IMR-90 (cell line): ENCODE measurements at regions not wholly inside any gene's neighbourhood (a gene's known extent, or its start where the extent isn't known, plus 50 kb on each side); places are given as distances from the start of the nearest gene placed in this dataset.

Source experiments
- ATAC-seq: fragments of 200-7000 bp; cut with Tn5 transposase; 2 replicates; pipeline ENCODE4 v1.9.1; 2020; ENCODE audit warnings: low read depth, mild to moderate bottlenecking, moderate library complexity
- BruUV-seq: library from RNA; stranded (reverse); fragments of 400-500 nt; replicated peaks from 2 replicates; lab custom pipeline; 2021; lab: Mats Ljungman, UMichigan
- CTCF ChIA-PET: fragments of 300-600 bp; formaldehyde crosslinking; extraction: SDS; loops from one replicate; lab custom pipeline; 2021; ENCODE audit warnings: antibody characterized with exemption; lab: Yijun Ruan, JAX
- POLR2A ChIA-PET: fragments of 300-600 bp; sonication (Branson Sonifier 250); formaldehyde crosslinking; loops from one replicate; lab custom pipeline; 2022; ENCODE audit warnings: antibody characterized with exemption; ENCODE audit not compliant: unreplicated experiment; lab: Charles Lee
- DNase-seq: peaks from one replicate; pipeline ENCODE4 v3.0.0; 2013
- H2AFZ ChIP-seq: replicated peaks from 2 replicates; pipeline ENCODE3; 2013; ENCODE audit warnings: low read length, mild to moderate bottlenecking; ENCODE audit not compliant: poor library complexity
- H2AK5ac ChIP-seq: 2 replicates; pipeline ENCODE4 v1.6.1; 2013; ENCODE audit warnings: low read depth, low read length, inconsistent platforms
- H2AK9ac ChIP-seq: replicated peaks from 2 replicates; pipeline ENCODE3; 2013; ENCODE audit warnings: mild to moderate bottlenecking, low read depth, low read length, moderate library complexity; ENCODE audit not compliant: poor library complexity
- H2BK120ac ChIP-seq: 2 replicates; pipeline ENCODE4 v1.6.1; 2013; ENCODE audit warnings: low read depth, low read length, inconsistent platforms
- H2BK15ac ChIP-seq: 3 replicates; pipeline ENCODE4 v1.6.1; 2013; ENCODE audit warnings: low read depth, low read length, inconsistent platforms
- H2BK20ac ChIP-seq: 2 replicates; pipeline ENCODE4 v1.6.1; 2013; ENCODE audit warnings: low read depth, mild to moderate bottlenecking, inconsistent platforms, low read length, moderate library complexity
- H2BK5ac ChIP-seq: 2 replicates; pipeline ENCODE4 v1.6.1; 2013; ENCODE audit warnings: mild to moderate bottlenecking, low read depth, low read length, inconsistent platforms; ENCODE audit not compliant: poor library complexity, severe bottlenecking
- H3K14ac ChIP-seq: replicated peaks from 2 replicates; pipeline ENCODE4 v1.6.1; 2013; ENCODE audit warnings: low read depth, low read length, inconsistent platforms
- H3K18ac ChIP-seq: 2 replicates; pipeline ENCODE4 v1.6.1; 2013; ENCODE audit warnings: low read depth, low read length, control low read depth
- H3K23ac ChIP-seq: 2 replicates; pipeline ENCODE4 v1.6.1; 2013; ENCODE audit warnings: low read depth, low read length, inconsistent platforms
- H3K27ac ChIP-seq: 2 replicates; pipeline ENCODE4 v1.5.1; 2013; ENCODE audit warnings: mild to moderate bottlenecking, control low read depth, low read length; ENCODE audit not compliant: insufficient read depth
- H3K27me3 ChIP-seq: 2 replicates; pipeline ENCODE4 v1.6.1; 2013; ENCODE audit warnings: low read length; ENCODE audit not compliant: control insufficient read depth, insufficient read depth
- H3K36me3 ChIP-seq: 2 replicates; pipeline ENCODE4 v1.6.1; 2013; ENCODE audit warnings: low read length, mixed read lengths; ENCODE audit not compliant: control insufficient read depth, insufficient read depth
- H3K4ac ChIP-seq: 2 replicates; pipeline ENCODE4 v1.6.1; 2013; ENCODE audit warnings: low read depth, low read length, inconsistent platforms
- H3K4me1 ChIP-seq: 2 replicates; pipeline ENCODE4 v1.6.1; 2013; ENCODE audit warnings: low read length, mixed read lengths; ENCODE audit not compliant: control insufficient read depth, insufficient read depth
- H3K4me2 ChIP-seq: 2 replicates; pipeline ENCODE4 v1.6.1; 2013; ENCODE audit warnings: low read depth, mild to moderate bottlenecking, control low read depth, low read length, moderate library complexity
- H3K4me3 ChIP-seq: 2 replicates; pipeline ENCODE4 v1.5.1; 2013; ENCODE audit warnings: low read depth, mild to moderate bottlenecking, control low read depth, low read length, moderate library complexity; ENCODE audit not compliant: insufficient read depth
- H3K56ac ChIP-seq: 2 replicates; pipeline ENCODE4 v1.6.1; 2013; ENCODE audit warnings: low read length, inconsistent platforms; ENCODE audit not compliant: insufficient read depth; ENCODE audit errors: extremely low read depth
- H3K79me1 ChIP-seq, 2 experiments: 2 replicates each; pipeline ENCODE4 v1.6.1; 2013; ENCODE audit warnings: low read length in 2 of 2, inconsistent platforms in 1 of 2, low read depth in 1 of 2
- H3K9ac ChIP-seq: 2 replicates; pipeline ENCODE4 v1.6.1; 2013; ENCODE audit warnings: low read depth, low read length, control low read depth
- H3K9me1 ChIP-seq: 2 replicates; pipeline ENCODE4 v1.6.1; 2013; ENCODE audit warnings: low read length, inconsistent platforms; ENCODE audit not compliant: insufficient read depth
- H3K9me3 ChIP-seq: 2 replicates; pipeline ENCODE4 v1.6.1; 2013; ENCODE audit warnings: low read length; ENCODE audit not compliant: control insufficient read depth, insufficient read depth
- H4K20me1 ChIP-seq: 2 replicates; pipeline ENCODE4 v1.6.1; 2013; ENCODE audit warnings: low read length, inconsistent platforms; ENCODE audit not compliant: insufficient read depth
- H4K5ac ChIP-seq: 2 replicates; pipeline ENCODE4 v1.6.1; 2013; ENCODE audit warnings: mild to moderate bottlenecking, low read depth, low read length, control low read depth
- H4K8ac ChIP-seq, 2 experiments: 2 replicates each; pipeline ENCODE4 v1.6.1; 2013; ENCODE audit warnings: low read depth in 2 of 2, low read length in 2 of 2, control low read depth in 1 of 2, inconsistent platforms in 1 of 2
- H4K91ac ChIP-seq: 2 replicates; pipeline ENCODE4 v1.6.1; 2013; ENCODE audit warnings: low read depth, low read length, inconsistent platforms; ENCODE audit not compliant: insufficient read depth
- BHLHE40 ChIP-seq: fragments of 150-350 bp; IDR thresholded peaks from 2 replicates; pipeline ENCODE4 v1.6.1; 2016; ENCODE audit warnings: mild to moderate bottlenecking, low read depth, low read length
- CEBPB ChIP-seq: IDR thresholded peaks from 2 replicates; pipeline ENCODE4 v1.6.1; 2012; ENCODE audit warnings: low read depth, low read length, improper control_type of control experiment
- CHD1 ChIP-seq: IDR thresholded peaks from 2 replicates; pipeline ENCODE4 v1.6.1; 2012; ENCODE audit warnings: low read depth, low read length, improper control_type of control experiment
- FOS ChIP-seq: fragments of 150-350 bp; IDR thresholded peaks from 2 replicates; pipeline ENCODE4 v1.6.1; 2016; ENCODE audit warnings: low read depth, low read length
- MAZ ChIP-seq: IDR thresholded peaks from 2 replicates; pipeline ENCODE4 v1.6.1; 2012; ENCODE audit warnings: low read depth, mild to moderate bottlenecking, low read length, improper control_type of control experiment, moderate library complexity, borderline replicate concordance
- NFE2L2 ChIP-seq: fragments of 150-350 bp; IDR thresholded peaks from 2 replicates; pipeline ENCODE4 v1.6.1; 2016; ENCODE audit warnings: low read depth, mild to moderate bottlenecking, low read length
- POLR2A ChIP-seq: IDR thresholded peaks from 2 replicates; pipeline ENCODE4 v1.6.1; 2012; ENCODE audit warnings: mild to moderate bottlenecking, low read depth, low read length
- RAD21 ChIP-seq: IDR thresholded peaks from 2 replicates; pipeline ENCODE4 v1.6.1; 2012; ENCODE audit warnings: low read length, improper control_type of control experiment
- RCOR1 ChIP-seq: IDR thresholded peaks from 2 replicates; pipeline ENCODE4 v1.6.1; 2012; ENCODE audit warnings: mild to moderate bottlenecking, low read length, improper control_type of control experiment; ENCODE audit not compliant: insufficient replicate concordance
- RFX5 ChIP-seq: IDR thresholded peaks from 2 replicates; pipeline ENCODE4 v1.8.0; 2012; ENCODE audit warnings: low read depth, mild to moderate bottlenecking, low read length, moderate library complexity
- SMC3 ChIP-seq: fragments of 150-350 bp; IDR thresholded peaks from 2 replicates; pipeline ENCODE4 v1.6.1; 2016; ENCODE audit warnings: low read depth, mild to moderate bottlenecking, antibody characterized with exemption, low read length, moderate library complexity
- WGBS, 2 experiments: methylation state at CpG; one replicate each; pipeline versions ENCODE4 v1.1.5 to v1.1.7; 2013; ENCODE audit warnings: missing lambda C conversion rate in 2 of 2; ENCODE audit not compliant: insufficient read length in 1 of 2; ENCODE audit errors: extremely low coverage in 2 of 2; 5-methylcytosine and 5-hydroxymethylcytosine counted together
- dilution Hi-C: fragments of 300-500 bp; cut with HindIII; formaldehyde crosslinking; loops from one replicate; pipeline ENCODE4 v1.14.3; 2018; ENCODE audit warnings: low sequenced_read_pairs; ENCODE audit not compliant: unreplicated experiment
- in situ Hi-C: fragments of 300-500 bp; cut with MboI; formaldehyde crosslinking; loops from 3 replicates; pipeline ENCODE4 v1.14.3; 2019; ENCODE audit warnings: low sequenced_read_pairs, inconsistent platforms, mixed read lengths
- intact Hi-C: fragments of 100-400 bp; cut with micrococcal nuclease; formaldehyde crosslinking; loops from 2 replicates; pipeline ENCODE4 v1.10.0; 2022
- TF ChIP-seq, protein P1 (sequence below): fragments of 150-350 bp; IDR thresholded peaks from 2 replicates; pipeline ENCODE4 v1.6.1; 2017; ENCODE audit warnings: mild to moderate bottlenecking, antibody characterized with exemption, low read length, low read depth
- TF ChIP-seq, protein P2 (sequence below): conservative IDR thresholded peaks from 2 replicates; pipeline ENCODE4 v1.5.1; 2012; ENCODE audit warnings: mild to moderate bottlenecking, low read depth, low read length, improper control_type of control experiment
- TF ChIP-seq, protein P3 (sequence below): fragments of 150-350 bp; IDR thresholded peaks from 2 replicates; pipeline ENCODE4 v1.6.1; 2016; ENCODE audit warnings: low read depth, mild to moderate bottlenecking, low read length, moderate library complexity, borderline replicate concordance

DNA sequence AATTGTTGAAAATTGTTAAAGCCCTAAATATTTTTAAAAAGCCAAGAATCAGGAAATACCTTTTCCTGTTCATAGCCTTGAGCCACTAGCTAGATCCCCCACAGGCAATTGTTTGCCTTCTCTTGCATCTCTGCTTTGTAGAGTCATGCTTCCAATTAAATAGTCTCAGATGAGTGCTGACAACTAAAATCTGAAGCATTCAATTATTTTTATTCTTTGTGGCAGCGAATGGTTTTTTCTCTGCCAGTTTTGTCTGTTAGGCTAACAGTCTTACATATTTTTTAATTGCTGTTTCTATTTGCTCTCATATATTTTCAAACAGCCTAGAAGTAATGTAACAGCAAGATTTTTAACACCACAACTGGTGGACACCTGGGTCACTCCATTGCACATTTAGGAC, 277.1 kb upstream of the GBE1 start:
- in situ Hi-C loops: no loop called here

More for the DNA sequence above, 277.1 kb upstream of the GBE1 start:
- BruUV-seq: no TSS peak
- no peaks in the 10 kb centered on the region for H3K36me3 ChIP-seq
- H3K18ac ChIP-seq: no peak overlapping the region
- H4K8ac ChIP-seq: no peak overlapping the region
- no peaks in the 10 kb centered on the region for H3K9me3 ChIP-seq
- dilution Hi-C loops (no loop called here), intact Hi-C loops (no loop called here)
- H2BK20ac ChIP-seq: no peak overlapping the region
- no peak overlapping the region for H3K4me3 ChIP-seq
- no peak overlapping the region for H3K56ac ChIP-seq
- TF ChIP-seq RCOR1 (no peak), CEBPB (no peak), MAZ (no peak), RAD21 (no peak), BHLHE40 (no peak), RFX5 (no peak), NFE2L2 (no peak), POLR2A (no peak), SMC3 (no peak), FOS (no peak), CHD1 (no peak)
- TF ChIP-seq, protein P1, sequence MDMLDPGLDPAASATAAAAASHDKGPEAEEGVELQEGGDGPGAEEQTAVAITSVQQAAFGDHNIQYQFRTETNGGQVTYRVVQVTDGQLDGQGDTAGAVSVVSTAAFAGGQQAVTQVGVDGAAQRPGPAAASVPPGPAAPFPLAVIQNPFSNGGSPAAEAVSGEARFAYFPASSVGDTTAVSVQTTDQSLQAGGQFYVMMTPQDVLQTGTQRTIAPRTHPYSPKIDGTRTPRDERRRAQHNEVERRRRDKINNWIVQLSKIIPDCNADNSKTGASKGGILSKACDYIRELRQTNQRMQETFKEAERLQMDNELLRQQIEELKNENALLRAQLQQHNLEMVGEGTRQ: no peak
- TF ChIP-seq, protein P2, sequence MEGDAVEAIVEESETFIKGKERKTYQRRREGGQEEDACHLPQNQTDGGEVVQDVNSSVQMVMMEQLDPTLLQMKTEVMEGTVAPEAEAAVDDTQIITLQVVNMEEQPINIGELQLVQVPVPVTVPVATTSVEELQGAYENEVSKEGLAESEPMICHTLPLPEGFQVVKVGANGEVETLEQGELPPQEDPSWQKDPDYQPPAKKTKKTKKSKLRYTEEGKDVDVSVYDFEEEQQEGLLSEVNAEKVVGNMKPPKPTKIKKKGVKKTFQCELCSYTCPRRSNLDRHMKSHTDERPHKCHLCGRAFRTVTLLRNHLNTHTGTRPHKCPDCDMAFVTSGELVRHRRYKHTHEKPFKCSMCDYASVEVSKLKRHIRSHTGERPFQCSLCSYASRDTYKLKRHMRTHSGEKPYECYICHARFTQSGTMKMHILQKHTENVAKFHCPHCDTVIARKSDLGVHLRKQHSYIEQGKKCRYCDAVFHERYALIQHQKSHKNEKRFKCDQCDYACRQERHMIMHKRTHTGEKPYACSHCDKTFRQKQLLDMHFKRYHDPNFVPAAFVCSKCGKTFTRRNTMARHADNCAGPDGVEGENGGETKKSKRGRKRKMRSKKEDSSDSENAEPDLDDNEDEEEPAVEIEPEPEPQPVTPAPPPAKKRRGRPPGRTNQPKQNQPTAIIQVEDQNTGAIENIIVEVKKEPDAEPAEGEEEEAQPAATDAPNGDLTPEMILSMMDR: no peak
- TF ChIP-seq, protein P3, sequence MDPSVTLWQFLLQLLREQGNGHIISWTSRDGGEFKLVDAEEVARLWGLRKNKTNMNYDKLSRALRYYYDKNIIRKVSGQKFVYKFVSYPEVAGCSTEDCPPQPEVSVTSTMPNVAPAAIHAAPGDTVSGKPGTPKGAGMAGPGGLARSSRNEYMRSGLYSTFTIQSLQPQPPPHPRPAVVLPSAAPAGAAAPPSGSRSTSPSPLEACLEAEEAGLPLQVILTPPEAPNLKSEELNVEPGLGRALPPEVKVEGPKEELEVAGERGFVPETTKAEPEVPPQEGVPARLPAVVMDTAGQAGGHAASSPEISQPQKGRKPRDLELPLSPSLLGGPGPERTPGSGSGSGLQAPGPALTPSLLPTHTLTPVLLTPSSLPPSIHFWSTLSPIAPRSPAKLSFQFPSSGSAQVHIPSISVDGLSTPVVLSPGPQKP: no peak
- no peak overlapping the region for H4K91ac ChIP-seq
- CTCF ChIA-PET: no interaction called here
- no peak overlapping the region for H3K4me2 ChIP-seq
- H4K5ac ChIP-seq: no peak overlapping the region
- no peak overlapping the region for H2BK120ac ChIP-seq
- H3K23ac ChIP-seq: no peak overlapping the region
- H4K20me1 ChIP-seq: no peaks in the 10 kb centered on the region
- H2BK15ac ChIP-seq: no peak overlapping the region
- no peak overlapping the region for H2BK5ac ChIP-seq
- no peak overlapping the region for H3K4ac ChIP-seq
- H2AFZ ChIP-seq: no peak overlapping the region
- no CpG with 5 or more reads among the region's 1 CpG for WGBS, 2 experiments
- H3K27ac ChIP-seq: no peak overlapping the region
- H3K9ac ChIP-seq: no peak overlapping the region
- DNase-seq (no peak), ATAC-seq (no peak)
- no peaks in the 10 kb centered on the region for H3K27me3 ChIP-seq
- no peak overlapping the region for H2AK5ac ChIP-seq
- no peak overlapping the region for H2AK9ac ChIP-seq
- H3K79me1 ChIP-seq: no peaks in the 10 kb centered on the region
- no peaks in the 10 kb centered on the region for H3K9me1 ChIP-seq
- no peak overlapping the region for H3K14ac ChIP-seq
- no peaks in the 10 kb centered on the region for H3K4me1 ChIP-seq
- POLR2A ChIA-PET: no interaction called here
